Spleen (tissue), 11 donors: ENCODE measurements at regions not wholly inside any gene's neighbourhood (a gene's known extent, or its start where the extent isn't known, plus 50 kb on each side); places are given as distances from the start of the nearest gene placed in this dataset.

Experiments
- DNase-seq: peaks from one replicate; pipeline ENCODE4 v3.0.0-alpha.2; 2020
- H3K27ac ChIP-seq, 8 donors: fragments of 200-600 bp; sonication (generic) in 7 of 8; 1 replicate in 4 of 8; 2 replicates in 4 of 8; pipeline versions ENCODE4 v1.5.0 to v1.8.0; 2016 to 2021; ENCODE audit warnings: inconsistent platforms in 4 of 8, mild to moderate bottlenecking in 4 of 8, moderate library complexity in 1 of 8
- H3K27me3 ChIP-seq, 7 donors: fragments of 200-600 bp; sonication (generic) in 6 of 7; replicated peaks in 1 of 7; 1 replicate in 4 of 7; 2 replicates in 3 of 7; pipeline versions ENCODE4 v1.5.0 to v1.8.0; 2016 to 2021; ENCODE audit warnings: inconsistent platforms in 3 of 7, mild to moderate bottlenecking in 1 of 7
- H3K36me3 ChIP-seq, 6 donors: fragments of 200-600 bp; sonication (generic) in 5 of 6; 1 replicate in 4 of 6; 2 replicates in 2 of 6; pipeline versions ENCODE4 v1.5.0 to v1.8.0; 2016 to 2021; ENCODE audit warnings: inconsistent platforms in 2 of 6
- H3K4me1 ChIP-seq, 6 donors: fragments of 200-600 bp; sonication (generic) in 5 of 6; 1 replicate in 3 of 6; 2 replicates in 3 of 6; pipeline versions ENCODE4 v1.5.0 to v1.8.0; 2016 to 2021; ENCODE audit warnings: inconsistent platforms in 3 of 6
- H3K4me3 ChIP-seq, 8 donors: fragments of 200-600 bp; sonication (generic) in 7 of 8; 1 replicate in 4 of 8; 2 replicates in 4 of 8; pipeline versions ENCODE4 v1.5.0 to v1.8.0; 2016 to 2021; ENCODE audit warnings: inconsistent platforms in 4 of 8, mild to moderate bottlenecking in 4 of 8, moderate library complexity in 2 of 8
- H3K9me3 ChIP-seq, 8 donors: fragments of 200-600 bp; sonication (generic) in 7 of 8; 1 replicate in 4 of 8; 2 replicates in 4 of 8; pipeline versions ENCODE4 v1.5.0 to v1.8.0; 2016 to 2021; ENCODE audit warnings: inconsistent platforms in 4 of 8
- POLR2A ChIP-seq, 3 donors: fragments of 450-650 bp; IDR thresholded peaks; one replicate each; pipeline ENCODE4 v1.5.1; 2017; ENCODE audit warnings: antibody characterized with exemption in 3 of 3, mild to moderate bottlenecking in 1 of 3
- POLR2AphosphoS5 ChIP-seq, 3 donors: sonication (generic); formaldehyde crosslinking; IDR thresholded peaks; one replicate each; pipeline ENCODE4 v1.5.1; 2017; ENCODE audit warnings: antibody characterized with exemption in 3 of 3
- WGBS, 5 donors: extraction: QIAGEN DNeasy Blood & Tissue Kit in 3 of 5; methylation state at CpG; one replicate each; pipeline versions ENCODE4 v1.1.5 to v1.1.7; 2013 to 2018; 5-methylcytosine and 5-hydroxymethylcytosine counted together
- intact Hi-C: fragments of 100-400 bp; cut with DNase I; formaldehyde crosslinking; loops from one replicate; pipeline ENCODE4 v1.15.0; 2023; ENCODE audit warnings: low total_unique reads
- TF ChIP-seq, protein P1 (sequence below), 11 experiments: fragments of 200-600 bp in 7 of 11; fragments of 450-650 bp in 4 of 11; sonication (generic) in 4 of 11; IDR thresholded peaks in 8 of 11; conservative IDR thresholded peaks in 3 of 11; 1 replicate in 7 of 11; 2 replicates in 4 of 11; pipeline versions ENCODE4 v1.4.0 to v1.8.0; 2016 to 2021; ENCODE audit warnings: antibody characterized with exemption in 11 of 11, inconsistent platforms in 4 of 11, mild to moderate bottlenecking in 1 of 11
- donor health status: healthy with polysubstance abuse.
- donor health status: DM: no; HTN: no; CAD: no; lungs with moderate emphysema.
- donor health status: DM: no; HTN: no; CAD: no.
- donor health status: Bipolar disorder and iron deficiency.
- donor health status: healthy.
- donor health status: DM: no; HTN: no; CAD: no.
- donor health status: DM: yes; HTN: yes; CAD: no.

DNA sequence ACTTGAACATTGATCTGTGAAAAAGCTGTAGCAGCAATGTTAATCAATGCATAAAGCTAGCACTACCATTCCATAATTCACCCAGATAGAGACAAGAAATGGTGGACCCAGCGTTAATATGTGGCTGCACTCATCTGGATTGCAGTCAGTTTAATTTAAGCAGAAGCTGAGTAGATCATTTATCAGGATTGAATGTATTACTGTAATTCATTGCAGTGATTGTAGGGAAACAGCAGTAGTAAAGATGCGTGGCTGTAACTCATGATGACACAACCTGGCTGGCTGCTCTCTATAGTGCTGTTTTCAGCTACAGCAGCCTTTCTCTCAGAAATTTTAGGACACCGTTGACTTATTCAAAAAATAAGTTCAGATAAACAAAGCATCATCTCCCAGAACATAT, 499.5 kb upstream of the SLITRK6 start:
- no peaks in the 10 kb centered on the region for H3K4me1 ChIP-seq
- no peak for DNase-seq
- 70 to 81% (median 74%) methylated on average over 3 of the region's 3 CpGs for WGBS, 5 donors
- H3K9me3 ChIP-seq: no peaks in the 10 kb centered on the region
- H3K36me3 ChIP-seq: no peaks in the 10 kb centered on the region
- TF ChIP-seq POLR2AphosphoS5 (IDR thresholded peaks at IDR 0.05): no peak
- no peak for TF ChIP-seq POLR2A (IDR thresholded peaks at IDR 0.05)
- TF ChIP-seq, protein P1, sequence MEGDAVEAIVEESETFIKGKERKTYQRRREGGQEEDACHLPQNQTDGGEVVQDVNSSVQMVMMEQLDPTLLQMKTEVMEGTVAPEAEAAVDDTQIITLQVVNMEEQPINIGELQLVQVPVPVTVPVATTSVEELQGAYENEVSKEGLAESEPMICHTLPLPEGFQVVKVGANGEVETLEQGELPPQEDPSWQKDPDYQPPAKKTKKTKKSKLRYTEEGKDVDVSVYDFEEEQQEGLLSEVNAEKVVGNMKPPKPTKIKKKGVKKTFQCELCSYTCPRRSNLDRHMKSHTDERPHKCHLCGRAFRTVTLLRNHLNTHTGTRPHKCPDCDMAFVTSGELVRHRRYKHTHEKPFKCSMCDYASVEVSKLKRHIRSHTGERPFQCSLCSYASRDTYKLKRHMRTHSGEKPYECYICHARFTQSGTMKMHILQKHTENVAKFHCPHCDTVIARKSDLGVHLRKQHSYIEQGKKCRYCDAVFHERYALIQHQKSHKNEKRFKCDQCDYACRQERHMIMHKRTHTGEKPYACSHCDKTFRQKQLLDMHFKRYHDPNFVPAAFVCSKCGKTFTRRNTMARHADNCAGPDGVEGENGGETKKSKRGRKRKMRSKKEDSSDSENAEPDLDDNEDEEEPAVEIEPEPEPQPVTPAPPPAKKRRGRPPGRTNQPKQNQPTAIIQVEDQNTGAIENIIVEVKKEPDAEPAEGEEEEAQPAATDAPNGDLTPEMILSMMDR (IDR thresholded peaks at IDR 0.05 in 8 of 11, conservative IDR thresholded peaks at IDR 0.05 in 3 of 11): no peak
- no peak overlapping the region for H3K27ac ChIP-seq
- no peaks in the 10 kb centered on the region for H3K27me3 ChIP-seq
- intact Hi-C loops: no loop called here
- H3K4me3 ChIP-seq: no peak overlapping the region

GRCh38 chr13:86299128-86299527, 499.9 kb upstream of the SLITRK6 start:
- no peak overlapping the region for H3K27ac ChIP-seq
- H3K36me3 ChIP-seq: no peaks in the 10 kb centered on the region
- no peaks in the 10 kb centered on the region for H3K4me1 ChIP-seq
- intact Hi-C loops: no loop called here
- no peaks in the 10 kb centered on the region for H3K27me3 ChIP-seq
- 79 to 92% (median 83%) methylated on average over 2 of the region's 2 CpGs for WGBS, 5 donors
- TF ChIP-seq, protein P1 (IDR thresholded peaks at IDR 0.05 in 8 of 11, conservative IDR thresholded peaks at IDR 0.05 in 3 of 11): no peak
- TF ChIP-seq POLR2A (IDR thresholded peaks at IDR 0.05): no peak
- TF ChIP-seq POLR2AphosphoS5 (IDR thresholded peaks at IDR 0.05): no peak
- DNase-seq: no peak
- H3K4me3 ChIP-seq: no peak overlapping the region
- H3K9me3 ChIP-seq: no peaks in the 10 kb centered on the region

- Histone ChIP-seq H3K36me3 (no peaks in the 10 kb centered on the region), H3K9me3 (peaks cover 0 to under 1% (median 0%) of the 10 kb centered on the region in 8 donors), H3K4me1 (no peaks in the 10 kb centered on the region), H3K27ac (no peak overlapping the region), H3K4me3 (no peak overlapping the region), H3K27me3 (no peaks in the 10 kb centered on the region)
- no peak for DNase-seq
- intact Hi-C loops: no loop called here
- TF ChIP-seq POLR2AphosphoS5 (IDR thresholded peaks at IDR 0.05) (no peak), POLR2A (IDR thresholded peaks at IDR 0.05) (no peak)
- TF ChIP-seq, protein P1 (IDR thresholded peaks at IDR 0.05 in 8 of 11, conservative IDR thresholded peaks at IDR 0.05 in 3 of 11): no peak
- WGBS, 5 donors: 68 to 83% (median 80%) methylated on average over 1 of the region's 1 CpG
Observed at GRCh38 chr13:86309881-86310280, 510.7 kb upstream of the SLITRK6 start.

DNA sequence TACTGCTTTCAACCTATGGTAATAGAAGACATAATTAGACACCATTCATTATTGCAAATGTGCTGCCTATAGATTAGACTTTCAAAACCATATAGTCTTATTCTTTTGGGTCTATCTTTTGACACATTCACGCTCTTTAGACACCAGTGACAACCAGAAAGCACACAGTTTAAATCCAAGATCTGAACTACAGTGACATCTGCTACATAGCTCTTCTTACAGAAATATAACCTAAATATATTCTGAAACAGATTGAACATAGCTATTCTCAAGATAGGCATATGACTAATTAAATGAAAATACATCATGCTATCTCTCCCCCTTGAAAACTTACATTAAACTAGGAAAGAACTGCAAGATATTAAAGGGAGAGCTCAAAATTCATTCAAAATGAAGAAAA, 514.2 kb upstream of the SLITRK6 start:
- no peak for TF ChIP-seq POLR2AphosphoS5 (IDR thresholded peaks at IDR 0.05)
- TF ChIP-seq, protein P1 (IDR thresholded peaks at IDR 0.05 in 8 of 11, conservative IDR thresholded peaks at IDR 0.05 in 3 of 11): no peak
- TF ChIP-seq POLR2A (IDR thresholded peaks at IDR 0.05): no peak
- Histone ChIP-seq H3K36me3 (no peaks in the 10 kb centered on the region), H3K27ac (no peak overlapping the region), H3K9me3 (peaks cover 0 to 10% (median under 1%) of the 10 kb centered on the region in 8 donors), H3K4me1 (no peaks in the 10 kb centered on the region), H3K4me3 (no peak overlapping the region), H3K27me3 (no peaks in the 10 kb centered on the region)
- no peak for DNase-seq
- intact Hi-C loops: no loop called here
- 66 to 83% (median 72%) methylated on average over 1 of the region's 1 CpG for WGBS, 5 donors
